Astrocyte of the hippocampus (primary cell): ENCODE measurements at regions not wholly inside any gene's neighbourhood (a gene's known extent, or its start where the extent isn't known, plus 50 kb on each side); places are given as distances from the start of the nearest gene placed in this dataset.
A peak's percentile ranks its signal among the peaks of the same experiment; 100 is the strongest.

ENCODE experiments used
- DNase-seq: peaks from one replicate; pipeline ENCODE4 v3.0.0; 2011; ENCODE audit warnings: low read depth, low spot score

DNA sequence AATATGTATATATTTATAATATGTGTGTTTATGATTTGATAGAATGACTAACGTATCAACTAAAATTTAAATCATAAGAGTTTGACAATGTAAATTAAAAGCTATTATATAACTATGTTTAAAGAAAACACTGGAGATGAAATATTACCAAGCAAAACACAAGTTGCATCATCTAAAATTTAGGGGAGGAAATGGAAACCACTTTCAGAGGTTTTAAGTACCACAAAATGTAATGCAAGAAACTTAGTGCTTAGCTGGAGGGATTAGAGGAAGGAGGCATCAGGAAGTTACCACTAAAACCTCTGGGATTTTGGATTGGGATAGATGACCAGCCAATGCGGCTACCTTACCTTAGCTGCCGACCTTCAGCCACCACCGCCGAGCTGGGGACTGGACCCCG is 1192.1 kb upstream of the PRKX start:
- DNase-seq = no peak

DNA sequence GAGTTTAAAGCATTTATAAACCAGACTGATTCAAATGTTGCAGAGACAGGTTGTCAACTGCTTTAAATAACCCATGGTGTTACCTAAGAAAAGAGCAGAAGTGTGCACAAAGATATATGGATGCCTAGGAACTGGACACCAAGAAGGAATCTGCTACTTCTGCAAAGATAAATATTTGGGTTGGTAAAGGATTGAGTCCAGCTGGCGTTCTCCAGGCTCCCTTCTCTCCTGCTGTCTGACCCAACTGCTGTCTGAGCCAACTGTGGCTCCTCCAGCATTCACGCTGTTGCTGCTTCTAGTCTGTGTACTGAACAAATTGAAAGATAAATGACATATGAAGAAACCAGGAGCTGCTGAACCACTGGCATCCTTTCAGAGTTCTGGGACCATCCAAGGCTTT is 1167.8 kb upstream of the PRKX start:
- DNase-seq = no peak

DNA sequence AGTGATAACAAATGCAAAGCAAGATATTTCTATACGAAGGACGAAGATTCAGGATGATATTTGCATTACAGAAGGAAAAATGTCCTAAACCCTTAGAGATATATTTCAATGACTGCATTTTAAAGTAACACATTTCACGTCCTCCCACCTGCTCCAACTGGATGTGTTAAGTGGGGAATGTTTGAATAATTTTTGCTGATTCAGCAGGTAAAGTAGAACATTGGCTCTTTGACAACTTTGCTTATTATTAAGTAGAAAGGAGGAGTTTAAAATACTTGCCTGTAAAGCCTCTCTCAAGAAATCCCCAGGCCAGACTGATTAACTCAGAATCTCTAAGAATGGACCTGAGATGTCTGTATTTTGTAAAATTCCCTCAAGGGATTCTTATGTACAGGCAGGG is 1165.2 kb upstream of the PRKX start:
- no peak for DNase-seq

- no peak for DNase-seq
These were observed 1162.8 kb upstream of the PRKX start for GRCh38 chrX:4876268-4876667.

- no peak for DNase-seq
These were observed 1138.1 kb upstream of the PRKX start for GRCh38 chrX:4851534-4851933.

DNA sequence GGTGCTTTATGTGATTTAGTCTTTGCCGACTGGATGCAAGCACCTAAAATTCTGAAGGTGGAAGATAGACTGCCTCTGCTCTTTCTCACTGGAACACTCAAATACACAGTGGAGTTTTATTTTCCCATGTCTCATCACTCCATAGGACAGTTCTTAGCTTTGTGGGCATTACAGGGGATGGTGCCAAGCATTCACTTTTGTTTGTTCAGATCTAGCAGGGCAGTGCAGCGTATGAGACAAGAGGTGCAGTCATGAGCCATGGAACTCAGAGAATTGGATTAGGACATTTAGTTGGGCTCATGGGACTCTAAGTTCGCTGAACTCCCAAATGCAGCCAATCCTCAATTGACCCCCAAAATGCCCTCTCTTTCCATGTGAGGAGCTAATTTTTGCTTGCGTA is 1136.9 kb upstream of the PRKX start:
- no peak for DNase-seq

- no peak for DNase-seq
These were observed 1130.9 kb upstream of the PRKX start for GRCh38 chrX:4844376-4844775.

GRCh38 chrX:4841216-4841745 is 1127.8 kb upstream of the PRKX start:
- peak; percentile 87 for DNase-seq

DNA sequence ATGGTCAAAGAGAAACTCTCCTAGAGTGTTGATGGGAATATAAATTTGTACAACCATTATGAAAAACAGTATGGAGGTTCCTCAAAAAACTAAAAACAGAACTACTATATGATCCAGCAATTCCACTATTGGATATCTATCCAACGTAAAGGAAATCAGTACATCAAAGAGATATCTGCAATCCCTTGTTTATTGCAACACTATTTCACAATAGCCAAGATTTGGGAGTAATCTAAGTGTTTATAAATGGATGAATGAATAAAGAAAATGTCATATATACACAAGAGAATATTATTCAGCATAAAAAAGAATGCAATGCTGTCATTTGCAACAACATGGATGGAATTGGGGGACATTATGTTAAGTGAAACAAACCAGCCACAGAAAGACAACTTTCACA is 1118.1 kb upstream of the PRKX start:
- DNase-seq = no peak

DNA sequence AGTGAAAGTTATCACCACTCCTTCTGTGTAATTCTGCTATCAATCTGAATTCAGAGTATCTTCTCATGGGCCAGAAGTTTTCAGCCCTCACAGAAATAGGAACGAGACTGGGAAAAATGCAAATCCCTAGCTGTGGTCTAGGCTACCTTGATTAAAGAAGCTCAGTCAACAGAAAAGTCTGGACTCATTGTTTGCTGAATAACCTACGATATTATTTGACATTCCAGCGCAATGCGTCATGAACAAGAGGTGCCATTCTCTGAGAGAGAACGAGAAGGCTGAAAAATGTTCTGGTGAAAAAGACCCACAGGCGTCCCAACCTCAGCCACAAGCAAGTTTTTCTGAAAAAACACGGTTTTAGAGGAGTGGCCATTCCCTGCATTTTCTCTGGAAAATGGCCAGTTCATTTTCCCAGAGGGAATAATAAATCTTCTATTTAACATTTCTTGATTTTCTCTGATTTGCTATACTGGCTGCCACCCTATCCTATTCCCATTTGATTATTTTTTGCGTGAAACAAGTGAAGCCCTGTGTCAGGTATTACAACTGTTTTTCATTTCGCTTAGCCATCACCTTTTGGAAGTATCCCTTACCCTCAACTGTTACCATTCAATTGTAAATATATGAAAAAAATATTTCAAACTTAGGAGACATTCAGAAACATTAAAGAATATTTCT is 1117.6 kb upstream of the PRKX start:
- peak; percentile 87 for DNase-seq

GRCh38 chrX:4825550-4825949 is 1112.1 kb upstream of the PRKX start:
- no peak for DNase-seq

DNA sequence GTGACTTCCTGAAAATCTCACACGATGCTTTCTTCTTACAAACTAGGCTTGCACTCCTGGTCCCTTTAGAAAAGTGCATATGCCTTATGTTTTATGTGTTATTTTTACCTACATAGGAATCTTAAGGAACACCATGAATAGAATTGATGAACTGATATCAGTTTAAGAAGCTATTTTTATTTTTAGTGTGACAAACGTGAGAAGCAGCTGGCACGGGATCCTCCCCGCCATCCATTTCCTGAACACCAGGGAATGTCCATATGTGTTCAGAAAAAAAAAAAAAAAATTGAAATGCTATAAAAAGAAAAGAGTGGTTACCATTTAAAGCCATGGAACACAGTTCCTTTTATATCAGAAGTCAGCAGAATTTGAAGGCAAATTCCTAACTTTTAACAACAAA is 1096.1 kb upstream of the PRKX start:
- DNase-seq = no peak

DNA sequence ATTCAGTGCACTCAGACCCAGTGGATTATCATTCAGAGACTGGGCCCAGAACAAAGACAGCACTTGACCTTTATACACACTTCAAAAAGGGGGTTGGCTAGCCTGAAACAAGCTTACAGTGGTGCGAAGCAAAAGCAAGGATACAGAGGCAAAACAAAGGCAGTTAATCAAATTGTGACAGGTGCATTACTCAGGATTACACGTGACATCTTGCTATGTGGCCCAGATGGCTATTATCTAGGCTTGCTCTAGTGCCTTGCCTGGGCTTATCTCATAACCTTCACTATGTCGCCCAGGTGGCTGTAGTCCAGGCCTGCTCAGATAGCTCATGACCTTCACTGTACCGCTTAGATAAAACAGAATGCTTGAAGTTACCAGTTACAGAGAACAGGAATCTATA is 1092.1 kb upstream of the PRKX start:
- DNase-seq = no peak

DNA sequence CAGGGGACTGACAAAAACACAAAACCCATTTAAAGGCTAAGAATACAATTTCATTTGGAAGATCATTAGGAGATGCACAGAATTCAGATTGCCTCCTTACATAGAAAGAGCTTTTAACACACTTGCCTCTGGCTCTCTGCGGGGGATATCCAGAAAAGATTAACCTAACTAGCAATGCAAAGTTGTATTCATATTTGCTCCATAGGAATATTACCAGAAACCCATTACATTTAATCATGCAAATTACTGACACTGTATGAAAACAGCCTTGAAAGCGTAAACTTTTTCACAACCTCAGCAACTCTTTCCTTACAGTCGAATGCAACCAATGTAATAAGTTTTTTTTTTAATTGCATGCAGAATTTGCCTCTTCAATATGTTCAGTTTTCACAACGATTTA is 1087.3 kb upstream of the PRKX start:
- no peak for DNase-seq

GRCh38 chrX:4787971-4788370 is 1074.5 kb upstream of the PRKX start:
- no peak for DNase-seq

DNA sequence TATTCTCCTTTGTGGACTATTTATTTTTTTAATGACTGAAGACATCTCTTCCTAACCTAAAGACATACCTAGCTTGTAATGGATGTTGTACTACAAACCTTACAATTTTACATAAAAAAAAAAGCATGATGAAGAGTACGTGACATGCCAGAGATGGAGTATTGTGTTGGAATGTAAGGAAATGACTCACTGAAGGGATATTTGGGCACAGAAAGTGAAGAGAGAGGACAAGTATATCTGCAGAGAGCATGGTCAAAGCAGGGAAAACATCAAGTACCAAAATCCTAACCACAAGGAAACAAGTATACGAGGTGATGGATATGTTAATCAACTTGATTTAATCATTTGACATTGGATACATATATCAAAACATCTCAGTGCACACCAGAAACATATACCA is 1051.4 kb upstream of the PRKX start:
- DNase-seq = peak; percentile 18

DNA sequence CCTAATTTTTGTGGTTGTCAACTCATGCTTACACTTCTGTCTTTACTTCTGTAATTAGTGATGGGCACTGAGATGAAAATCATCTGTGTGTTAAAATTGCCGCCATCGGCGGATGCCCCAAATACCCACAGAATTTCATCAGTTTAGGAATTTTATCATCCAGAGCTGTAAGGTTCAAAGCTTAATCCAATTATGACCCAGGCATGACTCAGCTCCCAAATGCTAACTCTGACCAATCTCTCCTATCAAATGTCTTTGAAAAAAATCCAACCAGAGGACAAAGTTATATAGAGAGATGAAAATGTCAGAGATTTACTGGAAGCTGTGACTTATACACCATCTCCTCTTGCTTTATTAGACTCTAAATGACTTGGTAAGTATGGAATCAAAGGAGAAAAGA is 1048.7 kb upstream of the PRKX start:
- peak; percentile 2 for DNase-seq

DNA sequence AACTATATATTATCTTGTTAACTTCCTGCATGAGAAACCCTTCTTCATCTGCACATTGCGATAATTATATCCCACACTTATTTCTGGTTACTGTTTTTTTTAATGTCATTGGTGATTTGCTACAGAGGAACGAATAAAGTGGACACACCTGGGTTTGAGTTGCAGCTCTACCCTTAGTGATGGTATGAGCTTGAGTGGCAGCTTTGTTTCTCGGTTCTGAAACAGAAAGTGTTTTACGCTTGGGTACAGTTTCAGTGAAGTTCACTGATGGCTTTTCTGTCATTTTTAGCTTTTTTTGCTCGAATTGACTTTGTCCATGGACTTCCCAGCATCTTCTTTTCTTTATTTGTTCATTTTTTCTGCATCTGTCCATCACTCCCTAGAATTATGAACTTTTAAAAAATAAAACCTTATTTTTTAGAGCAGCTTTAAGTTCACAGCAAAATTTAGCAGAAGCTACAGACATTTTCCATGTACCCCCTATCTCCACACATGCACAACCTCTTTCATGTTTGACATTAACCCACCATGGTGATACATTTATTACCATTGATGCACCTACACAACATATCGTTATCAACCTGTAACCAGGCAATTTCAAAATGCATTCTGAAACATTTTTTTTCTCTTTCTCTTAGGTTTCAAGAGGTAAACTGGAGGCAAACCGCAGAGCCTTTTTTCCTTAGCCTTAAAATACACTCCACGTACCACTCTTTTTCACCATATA is 1041.6 kb upstream of the PRKX start:
- no peak for DNase-seq

DNA sequence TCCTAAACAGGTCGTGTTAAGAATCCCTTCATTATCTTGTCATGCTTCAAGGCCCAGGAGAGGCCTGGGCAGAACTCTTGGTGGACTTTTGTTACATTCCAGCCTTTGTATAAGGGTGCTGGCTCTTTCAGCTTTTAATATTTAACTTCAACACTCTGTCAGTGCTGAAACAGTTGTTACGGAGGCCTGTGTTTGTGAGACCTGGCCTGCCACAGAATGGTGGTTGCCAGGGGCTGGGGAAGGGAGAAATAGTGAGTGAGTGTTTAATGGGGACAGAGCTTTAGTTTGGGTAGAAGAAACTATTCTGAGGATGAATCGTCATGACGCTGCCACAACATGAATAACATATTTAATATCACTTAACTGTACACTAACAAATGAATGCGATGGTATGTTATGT is 1027.6 kb upstream of the PRKX start:
- no peak for DNase-seq

- no peak for DNase-seq
These were observed 1021.9 kb upstream of the PRKX start for GRCh38 chrX:4735299-4735698.

GRCh38 chrX:4710618-4711433 is 997.4 kb upstream of the PRKX start:
- DNase-seq = peak; percentile 18

DNA sequence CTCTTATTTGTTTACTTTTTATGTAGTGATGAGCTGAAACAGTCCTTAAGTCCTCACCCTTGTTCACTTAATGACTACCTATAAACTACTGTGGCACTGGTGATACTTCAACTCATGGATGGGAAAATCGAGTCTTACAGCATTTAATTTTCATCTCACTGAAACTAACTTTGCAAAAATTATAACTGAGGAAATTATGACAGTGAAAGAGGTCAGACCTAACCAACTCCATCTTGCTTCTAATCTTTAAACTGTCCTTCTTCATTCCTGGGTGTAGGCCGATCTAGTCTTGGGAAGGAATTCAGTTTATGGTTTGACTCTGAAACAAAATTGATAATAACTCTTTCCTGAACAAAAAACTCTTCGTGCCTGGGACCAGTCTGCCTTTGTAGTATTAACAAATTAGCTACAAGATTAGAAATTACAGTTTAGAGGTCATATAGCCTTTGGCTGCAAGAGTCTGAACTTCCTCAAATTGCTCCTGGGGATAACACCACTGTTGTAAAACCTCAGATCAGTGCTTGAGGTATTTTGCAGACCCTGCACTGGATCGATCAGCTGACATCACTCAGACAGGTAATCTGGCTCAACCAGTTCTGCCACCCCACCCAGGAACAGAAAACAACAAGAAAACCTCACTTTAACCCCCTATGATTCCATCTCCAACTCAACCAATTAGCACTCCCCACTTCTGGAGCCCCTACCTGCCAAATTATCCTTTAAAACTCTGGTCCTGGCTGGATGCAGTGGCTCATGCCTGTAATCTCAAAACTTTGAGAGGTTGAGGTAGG is 995.7 kb upstream of the PRKX start:
- DNase-seq = no peak
